ENCODE measurements at regions not wholly inside any gene's neighbourhood (a gene's known extent, or its start where the extent isn't known, plus 50 kb on each side); places are given as distances from the start of the nearest gene placed in this dataset.

DNA sequence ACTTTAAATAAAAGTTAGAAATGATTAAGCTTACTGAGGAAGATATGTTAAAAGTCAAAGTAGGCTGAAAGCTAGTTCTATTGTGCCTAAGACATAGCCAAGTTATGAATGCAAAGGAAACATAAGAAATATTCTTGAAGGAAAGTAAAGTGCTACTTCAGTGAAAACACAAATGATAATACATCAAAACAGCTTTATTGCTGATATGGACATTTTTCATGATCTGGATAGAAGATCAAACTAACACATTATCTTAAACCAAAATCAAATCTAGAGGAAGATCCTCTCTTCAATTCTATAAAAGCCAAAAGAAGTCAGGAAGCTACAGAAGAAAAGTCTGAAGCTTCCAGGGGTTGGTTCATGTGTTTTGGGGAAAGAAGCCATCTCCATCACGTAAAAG lies 545.9 kb downstream of the COL11A1 start:
- TF ChIP-seq, protein P1, sequence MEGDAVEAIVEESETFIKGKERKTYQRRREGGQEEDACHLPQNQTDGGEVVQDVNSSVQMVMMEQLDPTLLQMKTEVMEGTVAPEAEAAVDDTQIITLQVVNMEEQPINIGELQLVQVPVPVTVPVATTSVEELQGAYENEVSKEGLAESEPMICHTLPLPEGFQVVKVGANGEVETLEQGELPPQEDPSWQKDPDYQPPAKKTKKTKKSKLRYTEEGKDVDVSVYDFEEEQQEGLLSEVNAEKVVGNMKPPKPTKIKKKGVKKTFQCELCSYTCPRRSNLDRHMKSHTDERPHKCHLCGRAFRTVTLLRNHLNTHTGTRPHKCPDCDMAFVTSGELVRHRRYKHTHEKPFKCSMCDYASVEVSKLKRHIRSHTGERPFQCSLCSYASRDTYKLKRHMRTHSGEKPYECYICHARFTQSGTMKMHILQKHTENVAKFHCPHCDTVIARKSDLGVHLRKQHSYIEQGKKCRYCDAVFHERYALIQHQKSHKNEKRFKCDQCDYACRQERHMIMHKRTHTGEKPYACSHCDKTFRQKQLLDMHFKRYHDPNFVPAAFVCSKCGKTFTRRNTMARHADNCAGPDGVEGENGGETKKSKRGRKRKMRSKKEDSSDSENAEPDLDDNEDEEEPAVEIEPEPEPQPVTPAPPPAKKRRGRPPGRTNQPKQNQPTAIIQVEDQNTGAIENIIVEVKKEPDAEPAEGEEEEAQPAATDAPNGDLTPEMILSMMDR (optimal IDR thresholded peaks at IDR 0.05 in 1 of 3, IDR thresholded peaks at IDR 0.05 in 1 of 3, conservative IDR thresholded peaks at IDR 0.05 in 1 of 3; ENCODE audit: extremely low read depth in 1 of 3, insufficient read depth in 2 of 3, low read length in 3 of 3) = no peak
- no peak for TF ChIP-seq EZH2 (IDR thresholded peaks at IDR 0.05; ENCODE audit: low read length)

Measured in keratinocyte (primary cell).